AG04449 (cell line): ENCODE measurements at regions not wholly inside any gene's neighbourhood (a gene's known extent, or its start where the extent isn't known, plus 50 kb on each side); places are given as distances from the start of the nearest gene placed in this dataset.
"Not testable (repeated sequence)": the region's sequence is repeated elsewhere in the genome, so short reads cannot be mapped to it uniquely, and the experiment has no call there.

Experiments
- CTCF ChIA-PET: fragments of 350-600 bp; formaldehyde crosslinking; extraction: SDS; loops from one replicate; lab custom pipeline; 2021; ENCODE audit warnings: antibody characterized with exemption; lab: Yijun Ruan, JAX
- POLR2A ChIA-PET: fragments of 400-600, 350-600 bp; formaldehyde crosslinking; extraction: SDS; loops from one replicate; lab custom pipeline; 2020; ENCODE audit warnings: antibody characterized with exemption, inconsistent platforms; lab: Yijun Ruan, JAX
- DNase-seq: peaks from one replicate; pipeline ENCODE4 v3.0.0-alpha.2; 2010; ENCODE audit warnings: low read depth, low spot score
- H3K4me3 ChIP-seq: 2 replicates; pipeline ENCODE4 v1.5.1; 2011; ENCODE audit warnings: low read depth, mild to moderate bottlenecking, control low read depth, low read length
- CTCF ChIP-seq: IDR thresholded peaks from one replicate; pipeline ENCODE4 v1.5.1; 2011; ENCODE audit warnings: mild to moderate bottlenecking, moderate library complexity, low read length, control low read depth, inconsistent platforms; ENCODE audit not compliant: insufficient read depth; ENCODE audit errors: missing control alignments

GRCh38 chr1:240722788-240723187 lies 110.8 kb upstream of the GREM2 start:
- no peak overlapping the region for H3K4me3 ChIP-seq
- no peak for TF ChIP-seq CTCF
- ChIA-PET POLR2A (no interaction called here), CTCF (interaction anchor here (0.7 to 3.2 kb wide), 3 partner anchors 10 to 910 kb away, joined by 3 to 17 read pairs (median 5); no protein-coding TSS in a partner anchor)
- no peak for DNase-seq

- no peak for TF ChIP-seq CTCF
- CTCF ChIA-PET: interaction anchor here (3.2 kb wide), 1 partner anchor 11 kb away, joined by 17 read pairs; no protein-coding TSS in a partner anchor
- DNase-seq: no peak
- POLR2A ChIA-PET: no interaction called here
- H3K4me3 ChIP-seq: no peak overlapping the region
Measured at GRCh38 chr1:240720976-240721375, 109.0 kb upstream of the GREM2 start.

- TF ChIP-seq CTCF: no peak
- H3K4me3 ChIP-seq: no peak overlapping the region
- ChIA-PET CTCF (no interaction called here), POLR2A (no interaction called here)
- DNase-seq: no peak
Measured at GRCh38 chr1:240719953-240720700, 108.2 kb upstream of the GREM2 start.

GRCh38 chr1:240716538-240716937 lies 104.6 kb upstream of the GREM2 start:
- CTCF ChIA-PET: interaction anchor here (0.8 to 1.9 kb wide), 2 partner anchors 17 to 231 kb away, joined by 3 to 5 read pairs; no protein-coding TSS in a partner anchor

GRCh38 chr1:240714568-240715292 lies 102.8 kb upstream of the GREM2 start:
- ChIA-PET POLR2A (no interaction called here), CTCF (no interaction called here)
- no peak for TF ChIP-seq CTCF
- no peak overlapping the region for H3K4me3 ChIP-seq
- no peak for DNase-seq

More at GRCh38 chr1:240716538-240716937, 104.6 kb upstream of the GREM2 start:
- POLR2A ChIA-PET, H3K4me3 ChIP-seq, DNase-seq: not testable (repeated sequence)

- no peak overlapping the region for H3K4me3 ChIP-seq
- peak; percentile 24 for DNase-seq
- ChIA-PET CTCF (interaction anchor here (0.6 to 3.0 kb wide), 4 partner anchors 20 to 773 kb away, joined by 3 to 10 read pairs (median 4); no protein-coding TSS in a partner anchor), POLR2A (no interaction called here)
- TF ChIP-seq CTCF: no peak
Measured at GRCh38 chr1:240712014-240712731, 100.2 kb upstream of the GREM2 start.
